ENCODE measurements at regions not wholly inside any gene's neighbourhood (a gene's known extent, or its start where the extent isn't known, plus 50 kb on each side); places are given as distances from the start of the nearest gene placed in this dataset.
"Not testable (repeated sequence)": the region's sequence is repeated elsewhere in the genome, so short reads cannot be mapped to it uniquely, and the experiment has no call there.

GRCh38 chr18:10140461-10141282, 226.9 kb downstream of the VAPA start:
- Mint-ChIP-seq H3K27ac (no peak overlapping the region), H3K4me1 (ENCODE audit: low read depth) (no peaks in the 10 kb centered on the region), H3K36me3 (ENCODE audit: insufficient read depth in 2 of 2) (no peaks in the 10 kb centered on the region), H3K4me3 (no peak overlapping the region), H3K9me3 (no peaks in the 10 kb centered on the region), H3K27me3 (ENCODE audit: low read depth) (peaks cover 5% of the 10 kb centered on the region)
- DNase-seq = no peak
- no peak for ATAC-seq (replicated peaks in 1 of 2)

GRCh38 chr18:10141559-10141958, 227.7 kb downstream of the VAPA start:
- DNase-seq (no peak), ATAC-seq (replicated peaks in 1 of 2) (no peak)
- Mint-ChIP-seq H3K4me3 (no peak overlapping the region), H3K36me3 (ENCODE audit: insufficient read depth in 2 of 2) (no peaks in the 10 kb centered on the region), H3K27ac (no peak overlapping the region), H3K27me3 (ENCODE audit: low read depth) (peaks cover 5% of the 10 kb centered on the region), H3K4me1 (ENCODE audit: low read depth) (no peaks in the 10 kb centered on the region), H3K9me3 (no peaks in the 10 kb centered on the region)

GRCh38 chr18:10142056-10142455, 228.2 kb downstream of the VAPA start:
- no peak overlapping the region for H3K4me3 Mint-ChIP-seq
- no peaks in the 10 kb centered on the region for H3K36me3 Mint-ChIP-seq (ENCODE audit: insufficient read depth in 2 of 2)
- no peaks in the 10 kb centered on the region for H3K9me3 Mint-ChIP-seq
- H3K27ac Mint-ChIP-seq = peak overlapping the region; percentile 56
- ATAC-seq (replicated peaks in 1 of 2) (no peak), DNase-seq (no peak)
- H3K4me1 Mint-ChIP-seq (ENCODE audit: low read depth) = no peaks in the 10 kb centered on the region
- H3K27me3 Mint-ChIP-seq (ENCODE audit: low read depth) = peaks cover 5% of the 10 kb centered on the region

GRCh38 chr18:10142496-10143160, 228.8 kb downstream of the VAPA start:
- H3K36me3 Mint-ChIP-seq (ENCODE audit: insufficient read depth in 2 of 2) = no peaks in the 10 kb centered on the region
- no peaks in the 10 kb centered on the region for H3K9me3 Mint-ChIP-seq
- ATAC-seq (replicated peaks in 1 of 2) (no peak), DNase-seq (no peak)
- peaks cover 5% of the 10 kb centered on the region for H3K27me3 Mint-ChIP-seq (ENCODE audit: low read depth)
- no peaks in the 10 kb centered on the region for H3K4me1 Mint-ChIP-seq (ENCODE audit: low read depth)
- H3K27ac Mint-ChIP-seq = no peak overlapping the region
- no peak overlapping the region for H3K4me3 Mint-ChIP-seq

GRCh38 chr18:10143596-10143995, 229.8 kb downstream of the VAPA start:
- no peaks in the 10 kb centered on the region for H3K36me3 Mint-ChIP-seq (ENCODE audit: insufficient read depth in 2 of 2)
- ATAC-seq (replicated peaks in 1 of 2) (no peak), DNase-seq (no peak)
- no peaks in the 10 kb centered on the region for H3K9me3 Mint-ChIP-seq
- no peak overlapping the region for H3K27ac Mint-ChIP-seq
- H3K4me1 Mint-ChIP-seq (ENCODE audit: low read depth) = no peaks in the 10 kb centered on the region
- H3K4me3 Mint-ChIP-seq = no peak overlapping the region
- H3K27me3 Mint-ChIP-seq (ENCODE audit: low read depth) = peaks cover 5% of the 10 kb centered on the region

GRCh38 chr18:10145546-10145945, 231.7 kb downstream of the VAPA start:
- H3K27me3 Mint-ChIP-seq (ENCODE audit: low read depth) = peaks cover 5% of the 10 kb centered on the region
- ATAC-seq (replicated peaks in 1 of 2) (no peak), DNase-seq (no peak)
- H3K36me3 Mint-ChIP-seq (ENCODE audit: insufficient read depth in 2 of 2) = no peaks in the 10 kb centered on the region
- no peaks in the 10 kb centered on the region for H3K4me1 Mint-ChIP-seq (ENCODE audit: low read depth)
- H3K4me3 Mint-ChIP-seq = no peak overlapping the region
- H3K27ac Mint-ChIP-seq = no peak overlapping the region
- peaks cover 0 to 4% of the 10 kb centered on the region in 2 donors for H3K9me3 Mint-ChIP-seq

- H3K4me1 Mint-ChIP-seq (ENCODE audit: low read depth) = no peaks in the 10 kb centered on the region
- DNase-seq (no peak), ATAC-seq (replicated peaks in 1 of 2) (no peak)
- H3K27ac Mint-ChIP-seq = no peak overlapping the region
- no peaks in the 10 kb centered on the region for H3K36me3 Mint-ChIP-seq (ENCODE audit: insufficient read depth in 2 of 2)
- H3K27me3 Mint-ChIP-seq (ENCODE audit: low read depth) = peaks cover 5% of the 10 kb centered on the region
- no peak overlapping the region for H3K4me3 Mint-ChIP-seq
- peaks cover 3 to 8% of the 10 kb centered on the region in 2 donors for H3K9me3 Mint-ChIP-seq
Observed at GRCh38 chr18:10147226-10147625, 233.4 kb downstream of the VAPA start.

- peaks cover 2% of the 10 kb centered on the region for H3K27me3 Mint-ChIP-seq (ENCODE audit: low read depth)
- H3K4me3 Mint-ChIP-seq = no peak overlapping the region
- H3K36me3 Mint-ChIP-seq (ENCODE audit: insufficient read depth in 2 of 2) = no peaks in the 10 kb centered on the region
- no peak overlapping the region for H3K27ac Mint-ChIP-seq
- H3K9me3 Mint-ChIP-seq = peaks cover 3 to 8% of the 10 kb centered on the region in 2 donors
- ATAC-seq (replicated peaks in 1 of 2) (no peak), DNase-seq (no peak)
- H3K4me1 Mint-ChIP-seq (ENCODE audit: low read depth) = no peaks in the 10 kb centered on the region
Observed at GRCh38 chr18:10147752-10148151, 233.9 kb downstream of the VAPA start.

GRCh38 chr18:10148189-10148929, 234.5 kb downstream of the VAPA start:
- DNase-seq (no peak), ATAC-seq (replicated peaks in 1 of 2) (no peak)
- peaks cover 3 to 8% of the 10 kb centered on the region in 2 donors for H3K9me3 Mint-ChIP-seq
- H3K4me3 Mint-ChIP-seq = no peak overlapping the region
- H3K27me3 Mint-ChIP-seq (ENCODE audit: low read depth) = no peaks in the 10 kb centered on the region
- no peaks in the 10 kb centered on the region for H3K36me3 Mint-ChIP-seq (ENCODE audit: insufficient read depth in 2 of 2)
- no peaks in the 10 kb centered on the region for H3K4me1 Mint-ChIP-seq (ENCODE audit: low read depth)
- no peak overlapping the region for H3K27ac Mint-ChIP-seq

- DNase-seq (no peak), ATAC-seq (replicated peaks in 1 of 2) (no peak)
- no peaks in the 10 kb centered on the region for H3K4me1 Mint-ChIP-seq (ENCODE audit: low read depth)
- no peak overlapping the region for H3K4me3 Mint-ChIP-seq
- H3K36me3 Mint-ChIP-seq (ENCODE audit: insufficient read depth in 2 of 2) = no peaks in the 10 kb centered on the region
- no peaks in the 10 kb centered on the region for H3K27me3 Mint-ChIP-seq (ENCODE audit: low read depth)
- H3K27ac Mint-ChIP-seq = no peak overlapping the region
- H3K9me3 Mint-ChIP-seq = peaks cover 3 to 8% of the 10 kb centered on the region in 2 donors
Observed at GRCh38 chr18:10149768-10150556, 236.1 kb downstream of the VAPA start.

- H3K27ac Mint-ChIP-seq; ATAC-seq (replicated peaks in 1 of 2); H3K9me3 Mint-ChIP-seq; H3K4me3 Mint-ChIP-seq; DNase-seq; H3K27me3 Mint-ChIP-seq (ENCODE audit: low read depth); H3K4me1 Mint-ChIP-seq (ENCODE audit: low read depth); H3K36me3 Mint-ChIP-seq (ENCODE audit: insufficient read depth in 2 of 2): not testable (repeated sequence)
Observed at GRCh38 chr18:10150576-10150975, 236.8 kb downstream of the VAPA start.

GRCh38 chr18:10152475-10152874, 238.7 kb downstream of the VAPA start:
- no peak for ATAC-seq (replicated peaks in 1 of 2)
- H3K9me3 Mint-ChIP-seq = peaks cover 5 to 8% of the 10 kb centered on the region in 2 donors
- H3K36me3 Mint-ChIP-seq (ENCODE audit: insufficient read depth in 2 of 2) = no peaks in the 10 kb centered on the region
- DNase-seq = no peak
- H3K4me3 Mint-ChIP-seq = no peak overlapping the region
- no peaks in the 10 kb centered on the region for H3K27me3 Mint-ChIP-seq (ENCODE audit: low read depth)
- no peaks in the 10 kb centered on the region for H3K4me1 Mint-ChIP-seq (ENCODE audit: low read depth)
- no peak overlapping the region for H3K27ac Mint-ChIP-seq

All from activated T-cell treated with anti-CD3 and anti-CD28 coated beads, Interleukin-2, amount 50 U/mL, for 72 hours (primary cell).